Stimulated activated CD4-positive, alpha-beta T cell treated with anti-CD3 and anti-CD28 coated beads, Interleukin-4, amount 100 ng/mL, for 48 hours (primary cell): ENCODE measurements at regions not wholly inside any gene's neighbourhood (a gene's known extent, or its start where the extent isn't known, plus 50 kb on each side); places are given as distances from the start of the nearest gene placed in this dataset.
"Not testable (repeated sequence)": the region's sequence is repeated elsewhere in the genome, so short reads cannot be mapped to it uniquely, and the experiment has no call there.

Experiments used
- DNase-seq, 2 donors: peaks; one replicate each; pipeline ENCODE4 v3.0.0-alpha.2; 2020; ENCODE audit warnings: low read depth in 2 of 2

DNA sequence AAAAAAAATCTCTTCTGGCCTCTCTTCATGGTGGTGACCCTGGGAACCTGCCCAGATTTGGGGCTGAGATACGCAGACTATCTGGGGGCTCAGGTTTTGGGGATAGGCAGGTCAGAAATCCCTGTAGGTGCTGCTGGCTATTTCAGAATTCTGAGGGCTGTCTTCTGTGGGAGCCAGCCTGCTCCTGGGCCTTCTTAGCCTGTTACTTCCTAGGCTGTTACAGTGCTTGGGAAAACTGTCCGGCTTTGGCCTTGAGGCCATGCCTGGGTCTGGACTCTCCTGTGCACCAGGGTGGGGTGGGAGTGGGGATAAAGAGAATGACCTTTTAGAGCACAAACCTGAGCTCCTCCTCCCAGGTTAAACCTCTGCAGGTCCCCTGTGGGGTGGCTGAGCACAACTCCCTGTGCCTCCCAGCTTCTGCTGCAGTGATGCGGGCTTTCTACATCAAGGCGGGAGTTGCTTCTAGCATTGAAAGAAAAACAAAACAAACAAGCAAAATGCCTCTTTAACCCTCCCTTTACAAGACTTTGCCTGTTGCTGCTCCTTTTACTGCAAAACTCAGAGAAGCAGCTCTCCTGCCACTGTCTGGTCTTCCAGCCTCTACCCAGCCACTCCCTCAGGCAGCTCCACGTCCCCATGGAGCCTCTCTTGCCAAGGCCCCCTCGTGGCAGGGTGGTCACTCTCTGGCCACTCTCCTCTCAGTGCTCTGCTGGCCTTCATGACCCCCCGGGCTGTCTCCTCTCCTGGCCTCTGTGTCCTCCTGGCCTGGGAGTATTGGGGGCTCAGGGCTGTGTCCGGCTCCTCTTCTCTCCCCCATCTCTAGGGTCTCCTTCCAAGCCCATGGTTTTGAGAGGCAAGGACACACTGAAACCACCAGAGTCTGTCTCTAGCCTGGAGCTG, 293.0 kb upstream of the HS6ST1 start:
- no peak for DNase-seq

DNA sequence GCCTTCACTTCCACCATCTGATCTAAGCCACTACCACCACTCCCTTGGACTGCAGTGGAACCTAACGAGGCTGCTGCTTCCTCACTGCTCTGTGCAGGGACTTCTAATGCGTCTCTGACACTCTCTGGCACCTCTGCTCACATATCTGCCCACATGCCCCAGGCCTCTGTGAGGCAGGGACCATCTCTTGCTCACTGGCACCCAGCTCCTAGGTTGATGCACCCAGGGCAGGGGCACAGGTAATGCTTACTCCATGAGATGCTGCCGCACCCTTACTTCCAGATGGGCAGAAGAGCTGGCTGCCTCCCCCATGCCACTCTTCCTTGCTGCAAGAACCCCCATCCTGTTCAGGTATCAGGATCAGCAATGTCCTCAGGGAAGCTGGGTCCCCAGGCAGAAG, 294.0 kb upstream of the HS6ST1 start:
- no peak for DNase-seq

DNA sequence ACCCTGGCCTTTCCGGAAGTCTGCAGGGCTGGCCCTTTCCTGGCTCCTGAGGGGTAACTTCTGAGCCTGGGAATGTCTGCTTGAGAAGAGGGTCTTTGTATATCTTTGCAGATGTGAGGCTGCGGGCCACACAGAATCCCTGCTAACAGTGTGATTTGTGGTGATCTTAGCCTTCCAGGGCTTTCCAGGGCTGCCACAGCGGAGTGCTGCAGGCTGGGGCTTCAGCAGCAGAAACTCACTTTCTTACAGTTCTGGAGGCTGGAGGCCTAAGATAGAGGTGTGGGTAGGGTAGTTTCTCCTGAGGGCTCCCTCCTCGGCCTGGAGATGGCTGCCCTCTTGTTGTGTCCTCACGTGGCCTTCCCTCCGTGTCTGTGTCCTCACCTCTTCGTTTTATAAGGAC, 294.7 kb upstream of the HS6ST1 start:
- DNase-seq = no peak

DNA sequence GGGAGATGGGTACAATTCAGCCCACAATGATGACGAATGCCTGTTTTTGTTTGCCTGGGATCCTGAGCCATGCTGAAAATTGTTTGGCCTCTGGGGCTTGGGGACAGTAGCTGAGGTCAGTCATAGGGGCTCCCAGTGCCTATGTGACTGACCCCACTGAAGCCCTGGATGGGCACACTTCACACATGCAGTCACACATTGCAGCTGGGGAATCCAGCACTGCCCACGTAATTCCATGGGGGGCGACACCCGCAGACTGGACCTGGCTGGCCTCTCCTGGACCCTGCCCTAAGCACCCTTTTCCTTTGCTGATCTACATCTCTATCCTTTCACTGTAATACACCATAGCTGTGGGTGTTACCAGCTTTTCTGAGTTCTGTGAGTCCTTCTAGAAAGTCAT, 295.2 kb upstream of the HS6ST1 start:
- DNase-seq = no peak

DNA sequence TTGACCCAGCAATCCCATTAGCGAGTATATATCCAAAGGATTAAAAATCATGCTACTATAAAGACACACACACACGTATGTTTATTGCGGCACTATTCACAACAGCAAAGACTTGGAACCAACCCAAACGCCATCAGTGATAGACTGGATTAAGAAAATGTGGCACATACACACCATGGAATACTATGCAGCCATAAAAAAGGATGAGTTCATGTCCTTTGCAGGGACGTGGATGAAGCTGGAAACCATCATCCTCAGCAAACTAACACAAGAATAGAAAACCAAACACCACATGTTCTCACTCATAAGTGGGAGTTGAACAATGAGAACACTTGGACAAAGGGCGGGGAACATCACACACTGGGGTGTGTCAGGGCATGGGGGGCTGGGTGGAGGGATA, 296.2 kb upstream of the HS6ST1 start:
- DNase-seq = not testable (repeated sequence)

DNA sequence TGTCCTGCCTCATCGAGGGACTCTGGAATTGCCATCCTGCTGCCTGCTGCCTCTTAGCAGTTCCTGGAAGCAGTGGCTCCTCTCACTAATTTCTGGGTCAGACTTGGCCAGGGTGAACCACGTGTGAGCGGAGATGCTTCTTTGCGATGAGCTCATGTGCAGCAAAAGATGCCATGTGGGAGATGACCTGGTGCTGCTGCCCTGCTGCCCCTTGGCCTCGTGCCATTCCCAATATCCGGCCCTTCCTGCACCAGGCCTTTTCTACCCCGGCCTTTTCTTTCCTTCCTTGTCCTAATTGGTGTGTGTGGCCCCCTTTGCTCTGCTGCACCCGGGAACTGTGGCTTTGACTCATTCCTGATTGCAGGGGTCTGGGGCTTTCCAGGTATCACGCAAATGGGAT, 296.9 kb upstream of the HS6ST1 start:
- no peak for DNase-seq

DNA sequence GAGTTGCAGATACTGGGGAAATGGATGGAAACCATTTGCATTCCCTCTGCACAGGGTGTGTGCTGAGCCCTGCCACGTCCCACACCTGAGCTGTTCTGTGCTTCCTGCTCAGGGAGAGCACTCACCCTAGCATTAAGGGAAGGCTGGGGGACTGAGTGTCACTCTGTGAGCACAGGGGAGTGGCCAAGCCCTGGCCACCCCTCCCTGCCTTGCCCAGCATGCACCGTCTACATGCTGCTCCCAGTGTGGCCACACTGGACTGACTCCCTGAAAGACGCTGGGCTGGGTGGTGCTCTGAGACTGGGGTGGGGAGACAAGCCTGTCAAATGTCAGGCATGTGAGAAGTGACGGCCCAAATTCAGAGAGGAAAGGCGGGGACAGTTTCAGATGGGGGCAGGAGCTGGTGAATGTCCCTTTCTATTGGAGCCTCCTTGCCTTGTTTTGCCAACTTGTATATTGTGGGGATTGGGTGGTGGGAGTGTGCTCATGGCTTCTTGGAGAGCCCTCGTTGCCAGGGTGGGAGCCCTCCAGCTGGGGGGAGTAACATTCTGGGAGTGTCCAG, 298.4 kb upstream of the HS6ST1 start:
- DNase-seq = no peak

DNA sequence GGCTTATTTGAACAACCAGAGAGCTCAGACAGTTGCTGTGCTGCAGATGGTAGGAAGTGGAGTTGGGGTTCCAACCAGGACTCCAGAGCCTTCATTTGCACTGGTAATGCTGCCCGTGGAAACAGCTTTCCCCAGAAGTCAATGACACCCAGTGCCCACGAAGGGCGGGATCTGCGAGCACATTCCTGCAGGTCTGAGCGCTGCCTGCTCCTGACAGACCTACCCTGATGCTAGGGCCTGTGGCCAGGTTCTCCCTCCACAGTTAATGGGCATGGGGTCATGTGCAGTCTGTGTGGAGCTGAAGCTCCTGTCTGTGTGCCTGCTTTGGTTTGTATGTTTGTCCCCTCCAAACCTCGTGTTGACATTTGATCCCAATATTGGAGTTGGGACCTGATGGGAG, 299.0 kb upstream of the HS6ST1 start:
- no peak for DNase-seq

DNA sequence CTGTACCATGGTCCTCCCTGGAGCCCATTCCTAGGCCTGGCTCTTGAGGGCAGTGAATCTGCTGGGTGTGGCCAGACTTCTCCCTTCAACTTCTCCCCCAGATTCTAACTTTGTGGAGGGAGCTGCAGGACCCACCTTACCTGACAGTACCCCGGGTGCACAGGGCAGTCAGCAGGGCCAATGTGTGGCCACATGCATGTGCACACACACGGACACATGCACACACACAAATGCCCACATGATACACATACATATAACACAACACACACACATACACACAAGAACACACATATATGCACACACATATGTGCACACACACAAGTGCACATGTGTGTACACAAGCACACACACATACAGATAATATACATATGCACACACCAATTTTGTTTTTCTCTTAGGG, 300.0 kb upstream of the HS6ST1 start:
- DNase-seq = no peak

DNA sequence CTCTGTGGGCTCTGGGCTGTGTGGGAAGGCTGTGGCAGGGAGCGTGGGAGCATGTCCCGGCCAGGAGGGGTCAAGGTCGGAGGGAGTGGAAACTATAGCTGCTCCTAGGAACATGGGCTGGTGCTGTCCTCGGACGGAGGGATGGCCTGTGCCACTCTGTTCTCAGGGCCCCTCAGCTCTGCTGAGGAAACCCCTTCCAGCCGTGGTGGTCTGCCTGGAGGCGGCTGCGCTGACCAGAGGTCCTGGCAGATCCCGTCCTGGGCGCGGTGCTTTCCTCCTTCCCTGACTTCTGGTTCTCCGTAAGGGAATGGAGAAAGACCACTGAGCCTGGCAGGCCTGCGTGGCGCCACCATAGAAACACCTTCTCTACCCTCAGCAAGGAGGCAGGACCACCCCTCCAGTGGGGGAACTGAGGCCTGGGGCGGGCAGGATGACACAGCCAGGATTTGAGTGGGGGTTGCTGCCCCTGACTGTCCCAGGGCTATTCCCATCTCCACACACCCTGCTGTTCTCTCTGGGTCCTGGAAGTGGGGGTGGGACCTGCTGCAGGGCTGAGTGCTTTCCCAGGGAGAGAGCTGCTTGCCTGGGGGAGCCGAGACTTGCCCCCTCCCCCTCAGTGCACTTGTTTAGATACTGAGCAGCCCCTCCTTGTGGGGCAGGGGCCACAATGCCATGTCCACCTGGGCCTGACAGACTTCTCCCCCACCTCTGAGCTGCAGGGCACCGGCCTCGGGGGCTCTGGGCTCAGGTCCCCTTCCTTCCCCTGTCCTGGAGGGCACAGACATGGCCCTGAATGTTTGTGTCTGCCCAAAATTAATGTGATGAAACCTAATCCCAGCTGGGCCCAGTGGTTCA, 301.0 kb upstream of the HS6ST1 start:
- no peak for DNase-seq

DNA sequence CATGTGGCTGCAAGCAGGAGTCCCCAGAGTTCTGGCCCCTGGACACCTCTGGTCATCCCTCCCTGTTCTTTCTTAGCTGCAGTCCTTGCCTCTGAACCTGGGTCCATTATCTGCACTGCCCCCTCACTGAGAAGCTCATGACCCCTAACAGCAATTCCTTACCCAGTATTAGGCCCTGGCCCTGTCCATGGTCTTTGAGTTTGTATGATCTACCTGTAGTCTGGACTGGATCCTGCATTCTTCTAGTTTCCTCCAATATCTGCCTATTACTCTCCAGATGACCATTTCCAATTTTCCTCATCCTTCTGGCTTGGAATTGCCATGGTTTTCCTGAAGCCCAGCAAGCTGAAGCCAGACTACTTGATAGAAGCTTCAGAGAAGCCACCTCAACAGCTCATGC, 302.4 kb upstream of the HS6ST1 start:
- no peak for DNase-seq

DNA sequence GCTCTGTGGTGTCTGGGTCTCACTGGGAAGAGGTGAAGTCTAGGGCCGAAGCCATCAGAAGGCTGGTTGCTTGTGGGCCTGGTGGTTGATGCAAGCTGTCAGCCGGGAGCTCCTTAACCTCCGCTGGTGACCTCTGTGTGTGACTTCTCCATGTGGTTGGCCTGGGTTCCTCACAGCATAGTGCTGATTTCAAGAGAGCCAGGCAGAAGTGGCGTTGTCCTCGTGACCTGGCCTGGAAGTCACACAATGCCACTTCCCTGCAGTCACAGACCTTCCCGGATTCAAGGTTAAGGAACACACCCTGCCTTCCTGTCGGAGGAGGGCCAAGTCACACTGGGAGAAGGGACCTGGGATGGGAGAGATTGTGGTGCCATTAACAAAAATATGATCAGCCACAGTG, 303.7 kb upstream of the HS6ST1 start:
- DNase-seq = no peak

DNA sequence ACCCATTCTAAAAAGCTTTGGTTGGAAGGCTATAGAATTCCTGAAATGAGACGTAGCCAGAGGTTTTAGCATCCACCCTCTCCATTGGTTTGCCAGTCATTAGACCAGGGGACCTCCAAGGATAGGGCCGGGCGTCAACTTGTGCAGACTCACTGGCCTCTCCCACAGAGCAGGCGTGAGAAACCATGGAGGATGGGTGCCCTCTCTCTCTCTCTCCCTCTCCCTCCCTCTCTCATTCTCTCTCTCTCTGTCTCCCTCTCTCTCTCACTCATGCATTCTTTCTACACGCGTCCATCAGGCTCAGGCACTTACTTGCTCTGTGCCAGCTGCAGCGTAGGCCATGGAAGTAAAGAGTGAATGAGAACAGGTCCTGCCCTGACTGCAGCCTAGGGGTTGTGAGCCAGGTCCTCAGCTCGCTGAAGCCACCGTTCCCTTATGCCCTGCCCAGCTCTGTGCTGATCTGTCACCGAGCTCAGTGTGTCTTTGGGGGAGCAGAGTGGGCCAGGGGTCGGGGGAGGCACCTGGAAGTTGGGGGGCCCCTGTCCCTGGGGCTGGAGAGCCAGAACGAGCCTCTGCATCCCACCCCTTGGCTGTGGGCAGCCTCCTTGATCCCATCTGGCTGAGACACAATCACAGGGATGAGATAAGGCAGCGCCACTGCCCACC, 304.4 kb upstream of the HS6ST1 start:
- no peak for DNase-seq

DNA sequence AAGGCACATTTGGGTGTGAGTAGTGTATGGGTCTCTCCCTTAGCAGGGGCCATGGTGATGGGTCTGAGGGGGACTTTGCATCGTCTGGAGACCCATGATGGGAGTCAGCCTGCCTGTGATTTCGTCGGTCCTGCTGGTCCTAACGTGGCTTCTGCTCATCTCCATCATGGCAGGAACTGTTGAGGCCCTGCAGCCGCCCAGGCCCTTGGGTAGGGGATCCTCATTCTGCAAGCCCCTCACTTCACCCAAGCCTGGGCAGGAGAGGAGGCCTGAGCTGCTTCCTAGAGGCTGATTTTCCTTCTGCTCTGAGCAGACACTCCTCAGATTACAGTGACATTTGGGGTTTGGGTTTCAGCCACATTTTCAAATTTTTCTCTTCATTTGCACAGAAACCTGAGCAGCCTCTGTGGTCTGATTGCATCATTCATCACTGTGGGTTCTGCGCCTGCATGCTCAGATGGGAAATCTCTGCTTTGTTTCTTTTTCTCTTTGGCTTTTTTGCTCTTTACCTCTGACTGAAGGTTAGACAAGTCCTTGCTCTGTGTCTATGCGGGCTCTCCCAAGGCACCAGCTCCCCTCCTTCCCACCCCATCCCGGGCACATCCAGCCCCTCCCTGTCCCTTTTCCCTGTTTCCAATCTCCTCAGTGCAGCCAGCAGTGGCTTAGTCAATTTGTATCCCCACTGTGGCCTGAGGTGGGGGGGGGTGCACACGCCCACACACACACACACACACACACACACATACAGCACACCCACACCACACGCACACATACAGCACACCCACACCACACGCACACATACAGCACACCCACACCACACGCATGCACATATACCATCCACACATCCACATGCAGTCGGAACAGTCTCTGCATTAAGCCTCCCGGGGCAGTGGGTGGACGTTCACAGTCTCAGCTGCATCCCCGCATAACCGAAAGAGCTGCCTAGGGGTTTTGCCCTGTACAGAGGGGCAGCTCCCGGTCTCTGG, 305.4 kb upstream of the HS6ST1 start:
- DNase-seq = no peak

DNA sequence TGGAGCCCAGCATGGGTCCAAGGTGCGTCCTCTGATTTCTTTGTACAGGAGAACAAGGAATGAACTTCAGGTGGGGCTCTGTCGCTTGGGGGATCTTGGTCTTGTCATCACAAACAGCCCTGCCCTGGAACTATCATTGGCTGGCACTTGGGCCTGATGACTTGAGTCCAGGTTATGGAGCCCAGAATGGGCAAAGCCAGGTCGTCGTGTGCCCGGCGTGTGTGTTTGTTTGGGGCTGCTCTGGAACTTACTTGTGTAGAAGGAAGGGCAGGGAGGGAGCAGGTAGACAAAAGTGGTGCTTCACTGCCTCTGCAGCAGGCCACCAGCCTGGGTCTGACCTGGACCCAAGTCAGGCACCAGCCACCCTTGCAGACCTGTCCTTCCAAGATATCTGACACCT, 306.3 kb upstream of the HS6ST1 start:
- no peak for DNase-seq

DNA sequence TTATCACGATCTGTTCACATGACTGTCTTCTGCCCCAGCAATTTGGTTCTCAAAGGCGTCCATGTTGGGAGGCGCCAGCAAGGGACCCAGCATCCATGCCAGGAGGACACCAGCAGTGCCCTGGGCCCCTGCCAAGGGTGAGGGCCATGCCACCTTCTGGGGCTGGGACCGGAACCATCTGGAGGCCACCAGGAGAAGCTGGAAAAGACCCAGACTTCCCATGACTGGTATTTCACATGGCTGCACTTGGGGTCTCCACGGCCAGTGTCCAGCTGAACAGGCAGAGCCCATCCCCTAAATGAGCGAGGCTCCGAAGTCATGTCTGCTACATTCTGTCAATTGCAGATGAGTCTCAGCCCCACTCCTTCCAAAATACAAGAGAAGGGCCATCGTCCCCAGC, 306.8 kb upstream of the HS6ST1 start:
- DNase-seq = no peak

DNA sequence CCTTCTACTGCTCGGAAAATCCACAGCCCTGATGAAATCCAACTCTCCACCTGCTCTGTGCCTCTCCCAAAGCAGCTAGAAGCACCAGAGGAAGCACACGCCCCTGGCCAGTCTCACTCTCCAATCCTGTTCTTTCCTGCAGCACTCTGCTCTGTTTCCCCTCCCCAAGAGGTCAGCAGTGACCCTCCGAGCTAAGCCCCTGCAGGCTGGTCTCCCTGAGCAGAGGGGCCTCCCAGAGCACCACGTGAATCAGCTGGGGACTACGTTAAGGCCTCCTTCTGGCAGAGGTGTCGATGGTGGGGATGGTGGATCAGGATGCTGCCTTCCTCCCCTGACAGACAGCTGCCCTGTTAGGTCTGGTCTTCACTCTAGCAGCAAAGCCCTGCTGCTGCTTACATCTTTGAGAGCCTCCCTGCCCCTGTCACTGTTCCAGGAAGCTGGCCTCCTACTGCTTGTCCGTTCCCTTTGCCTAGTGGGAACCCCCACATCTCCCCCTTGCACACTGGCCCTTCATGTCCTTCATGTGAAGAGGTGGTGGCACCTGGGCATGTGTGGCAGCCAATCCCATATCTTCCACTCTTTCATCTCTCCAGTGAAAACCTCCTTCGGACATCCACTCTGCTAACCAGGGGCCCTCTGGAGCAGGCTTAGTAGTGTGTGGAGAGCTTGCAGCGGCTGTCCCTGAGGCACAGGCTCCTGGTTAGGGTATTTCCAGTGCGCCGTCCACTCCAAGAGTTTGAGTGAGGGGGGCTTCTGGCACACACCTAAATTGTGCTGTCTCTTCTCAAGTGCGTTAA, 307.5 kb upstream of the HS6ST1 start:
- no peak for DNase-seq

DNA sequence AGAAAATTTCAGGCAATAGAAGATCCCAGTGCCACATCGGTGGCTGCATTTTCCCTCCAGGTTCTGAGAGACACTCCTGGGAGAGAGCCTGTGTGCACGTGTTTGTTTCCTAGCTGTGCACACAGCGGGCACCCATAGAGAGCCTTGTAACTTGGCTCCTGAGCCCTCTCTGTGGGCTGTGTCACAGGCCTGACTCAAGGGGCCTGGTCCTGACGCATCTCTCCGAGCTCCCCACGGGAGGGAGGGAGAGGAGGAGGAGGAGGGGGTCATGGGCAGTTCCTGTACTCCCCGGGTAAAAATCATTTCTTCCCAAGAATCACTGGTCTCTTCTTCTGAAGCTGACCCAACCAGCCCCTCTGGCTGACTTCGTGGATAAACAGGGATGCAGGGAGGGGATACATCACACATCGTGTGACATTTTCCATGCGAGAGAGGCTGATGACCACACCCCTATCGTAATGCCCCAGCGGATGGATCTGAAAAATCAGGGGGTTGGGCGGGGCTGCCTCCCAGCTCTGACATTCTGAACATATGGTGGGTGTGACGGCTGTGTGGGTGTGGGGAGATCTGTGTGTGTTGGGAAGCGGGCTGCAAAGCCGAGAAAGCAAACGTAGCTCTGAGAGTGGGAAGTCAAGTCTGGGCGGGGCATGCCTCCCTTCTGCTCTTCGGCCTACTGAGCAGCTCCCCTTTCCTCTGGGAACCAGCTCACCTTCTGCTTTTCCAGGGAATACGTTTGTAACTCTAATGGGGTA, 308.3 kb upstream of the HS6ST1 start:
- DNase-seq = no peak

DNA sequence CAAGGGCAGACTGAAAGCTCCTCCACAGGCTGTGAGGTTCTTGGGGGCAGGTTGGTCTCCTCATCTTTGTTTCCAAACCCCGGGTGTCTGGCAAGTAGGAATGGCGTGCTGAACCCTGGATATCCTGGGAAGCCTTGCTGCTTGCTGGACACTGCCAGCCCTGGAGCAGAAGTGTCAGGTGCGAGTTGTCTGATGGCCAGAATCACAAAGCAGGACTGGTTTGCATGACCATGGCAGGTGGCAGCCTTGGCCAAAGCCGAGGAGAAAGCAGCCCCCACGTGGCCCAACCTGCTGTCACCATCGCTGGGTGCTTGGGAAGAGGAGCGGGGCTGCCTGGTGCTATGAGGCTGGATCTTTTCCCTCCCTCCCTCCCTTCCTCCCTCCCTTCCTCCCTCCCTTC, 309.5 kb upstream of the HS6ST1 start:
- DNase-seq = no peak
